GM18505 (cell line): ENCODE measurements at regions not wholly inside any gene's neighbourhood (a gene's known extent, or its start where the extent isn't known, plus 50 kb on each side); places are given as distances from the start of the nearest gene placed in this dataset.

ENCODE experiments used
- ATAC-seq: cut with Tn5 transposase; IDR thresholded peaks from one replicate; pipeline ENCODE4 v1.9.1; 2021; ENCODE audit not compliant: unreplicated experiment
- POLR2A ChIP-seq: IDR thresholded peaks from 4 replicates; pipeline ENCODE4 v1.6.1; 2011; ENCODE audit warnings: borderline replicate concordance; ENCODE audit not compliant: insufficient read depth, insufficient read length; ENCODE audit errors: extremely low read depth

DNA sequence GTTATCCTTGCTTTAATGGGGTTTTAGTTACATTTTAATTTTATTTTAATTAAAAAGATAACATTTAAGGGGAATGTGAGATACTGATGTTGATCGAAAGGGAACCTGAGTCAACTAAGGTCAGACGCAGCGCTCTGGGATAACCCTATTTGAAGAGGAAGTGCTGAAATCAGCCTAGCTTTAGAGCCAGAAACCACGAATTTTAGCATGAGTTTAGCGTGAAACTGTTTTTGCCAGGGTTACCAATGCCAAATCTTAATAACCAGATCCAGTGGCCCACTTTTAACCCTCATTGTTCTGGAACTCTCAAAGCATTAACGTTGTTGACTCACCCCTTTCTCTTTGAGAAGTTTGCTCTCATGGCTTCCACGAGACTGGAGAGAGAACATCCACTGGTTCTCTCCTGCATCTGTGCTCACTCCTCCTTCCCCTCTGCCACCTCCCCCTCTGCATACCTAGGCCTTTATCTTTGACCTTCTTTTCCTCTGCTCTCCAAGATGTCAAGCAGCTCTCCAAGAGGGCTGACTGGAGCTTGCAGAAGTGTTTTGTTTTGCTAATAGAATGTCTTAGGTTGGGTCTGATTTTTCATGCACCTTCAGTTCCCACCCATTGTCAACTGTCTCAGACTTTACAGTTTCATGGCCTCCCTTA lies 198.3 kb upstream of the CELF2 start:
- no peak for ATAC-seq
- TF ChIP-seq POLR2A, result no peak

DNA sequence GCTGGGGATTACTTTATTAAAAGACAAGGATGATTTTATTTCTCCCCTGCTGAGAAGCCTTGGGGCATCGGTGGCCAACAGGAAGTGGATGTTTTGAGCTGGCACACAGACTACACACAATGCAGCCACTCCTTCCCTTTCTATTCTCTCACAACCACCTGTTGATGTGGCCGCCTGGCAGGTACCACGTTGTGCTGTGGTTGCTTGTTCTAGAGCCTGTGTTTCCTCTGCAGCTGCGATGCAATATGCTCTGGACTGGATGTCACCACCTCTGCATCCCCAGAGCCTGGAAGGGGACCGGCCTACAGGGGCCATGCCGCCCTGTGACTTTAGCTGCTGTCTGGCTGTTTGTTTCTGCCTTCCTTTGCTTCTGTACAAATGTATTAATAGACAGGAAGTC lies 195.7 kb upstream of the CELF2 start:
- no peak for ATAC-seq
- TF ChIP-seq POLR2A, result no peak

DNA sequence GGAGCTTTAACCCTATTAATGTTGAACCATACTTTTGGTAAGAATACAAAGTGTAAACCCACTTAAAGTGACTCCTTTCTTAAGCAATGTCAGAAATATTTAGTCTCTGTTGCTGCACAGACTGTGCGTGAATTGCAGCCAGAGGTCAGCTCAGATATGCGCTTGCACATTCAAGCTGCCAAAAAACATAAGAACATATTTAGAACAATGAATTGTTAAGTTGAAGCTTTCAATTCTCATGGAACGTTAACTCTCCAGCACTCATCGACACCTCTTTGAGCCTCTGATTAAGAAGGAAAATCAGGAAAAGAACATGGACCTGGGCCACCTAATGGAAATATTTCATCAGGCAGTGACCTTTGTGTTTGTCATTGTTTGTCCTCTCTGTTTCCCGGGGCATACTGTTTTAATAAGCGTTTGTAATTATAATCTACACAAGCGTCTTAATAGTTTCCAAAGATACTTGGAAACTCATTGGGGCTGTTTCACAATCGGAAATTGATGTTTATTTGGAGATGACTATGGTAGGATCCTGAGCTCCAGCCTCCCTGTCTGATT lies 193.0 kb upstream of the CELF2 start:
- ATAC-seq, result no peak
- no peak for TF ChIP-seq POLR2A

DNA sequence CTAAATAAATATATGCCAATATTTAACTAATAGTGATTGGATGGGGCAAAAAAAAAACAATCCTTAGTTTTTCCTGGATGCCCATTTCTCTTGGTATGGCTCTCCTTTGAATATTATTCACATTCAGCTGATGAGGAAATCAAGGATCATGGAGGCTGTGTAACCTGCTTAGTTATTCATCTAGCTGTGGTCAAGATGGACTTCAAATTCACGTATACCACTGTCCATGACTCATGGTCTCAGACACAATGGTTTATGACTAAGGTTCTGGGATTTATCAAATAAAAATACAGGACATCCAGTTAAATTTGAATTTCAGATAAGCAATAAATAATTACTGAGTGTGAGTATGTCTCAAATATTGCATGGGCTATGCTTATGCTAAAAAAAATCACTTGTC lies 191.5 kb upstream of the CELF2 start:
- no peak for TF ChIP-seq POLR2A
- no peak for ATAC-seq

DNA sequence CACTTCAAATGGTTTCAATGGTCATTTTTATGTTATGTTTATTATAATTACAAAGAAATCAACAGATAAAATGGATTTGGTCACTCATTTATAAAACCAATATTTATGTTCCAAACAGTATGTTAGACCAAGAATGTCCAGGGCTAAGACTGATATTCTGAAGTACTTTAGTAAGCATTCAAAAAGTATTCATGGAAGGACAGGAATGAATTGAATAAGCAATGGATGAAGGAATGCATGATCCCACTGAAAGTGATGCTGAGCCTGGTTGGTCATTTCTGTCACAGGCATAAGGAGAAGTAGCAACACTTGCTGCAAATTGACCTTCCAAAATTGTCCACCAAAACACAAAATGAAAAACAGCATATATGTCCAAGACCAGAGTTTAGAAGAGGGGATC lies 189.0 kb upstream of the CELF2 start:
- no peak for ATAC-seq
- TF ChIP-seq POLR2A, result no peak

DNA sequence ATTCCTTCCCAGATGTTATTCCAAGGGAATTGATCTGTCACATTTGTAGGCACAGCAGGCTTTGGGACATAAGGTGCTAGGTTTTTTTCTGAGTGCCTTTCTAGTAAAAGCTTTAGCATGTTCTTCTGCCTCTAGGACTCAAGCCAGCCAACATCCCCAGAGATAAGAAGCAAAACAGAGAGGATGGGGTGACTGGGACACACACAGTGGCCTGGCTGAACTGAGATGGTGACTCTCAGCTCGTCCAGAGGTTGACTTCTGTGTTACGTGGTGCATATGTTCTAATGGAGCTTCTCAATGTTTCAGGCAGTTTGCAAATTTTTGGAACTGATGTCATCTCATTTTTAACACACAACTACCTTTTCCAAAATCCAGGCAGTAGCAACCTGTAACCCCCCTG lies 188.1 kb upstream of the CELF2 start:
- TF ChIP-seq POLR2A, result no peak
- no peak for ATAC-seq

DNA sequence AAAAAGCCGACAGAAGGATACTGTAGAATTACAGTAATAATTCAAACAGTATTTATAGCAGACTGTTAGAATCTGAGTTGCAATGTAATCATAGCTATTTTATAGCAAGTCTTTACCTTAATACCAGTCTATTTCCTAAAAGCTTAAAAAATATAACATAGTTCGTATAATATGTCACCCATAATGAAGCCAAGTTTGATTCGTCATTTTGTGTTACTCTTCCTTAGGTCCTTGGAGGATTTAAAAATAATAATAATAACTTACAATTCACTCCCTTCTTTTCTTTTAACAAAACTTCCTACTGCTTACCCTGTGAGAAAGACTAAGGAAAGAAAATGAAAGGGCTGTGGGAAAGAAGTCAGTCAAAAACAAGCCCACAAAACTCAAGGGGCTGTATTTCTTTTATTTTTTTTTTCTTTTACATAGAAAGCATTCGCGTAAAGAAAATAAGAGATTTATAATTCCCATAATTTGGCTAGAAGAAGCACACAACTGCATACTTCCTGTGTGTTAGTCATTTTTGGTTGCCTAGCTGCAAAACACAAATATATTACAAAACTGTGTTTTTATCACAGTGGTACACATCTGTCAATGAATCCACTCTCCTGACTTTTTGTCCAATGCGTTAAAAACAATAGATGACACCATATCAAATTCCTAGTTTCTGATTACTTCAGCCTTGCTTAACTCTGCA lies 187.2 kb upstream of the CELF2 start:
- TF ChIP-seq POLR2A, result no peak
- ATAC-seq, result no peak

DNA sequence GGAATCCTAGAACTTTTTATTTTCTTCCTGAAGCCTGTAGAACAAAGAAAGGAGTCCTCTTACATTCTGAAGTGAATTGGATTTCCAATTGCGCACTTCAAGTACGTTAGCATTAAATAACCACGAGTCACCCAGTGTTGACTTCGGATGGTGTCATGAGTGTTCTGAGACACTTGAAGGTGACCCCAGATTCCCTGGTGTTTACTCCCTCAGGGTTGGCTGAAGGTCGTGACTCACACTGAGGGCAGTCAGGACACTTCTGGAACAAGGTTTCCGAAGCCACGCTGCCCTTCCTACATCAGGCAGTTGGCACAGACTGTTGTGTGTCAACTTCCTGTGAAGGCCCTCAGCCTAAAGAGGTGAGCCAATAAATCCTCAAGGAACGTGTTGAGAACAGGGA lies 186.6 kb upstream of the CELF2 start:
- ATAC-seq, result no peak
- no peak for TF ChIP-seq POLR2A

DNA sequence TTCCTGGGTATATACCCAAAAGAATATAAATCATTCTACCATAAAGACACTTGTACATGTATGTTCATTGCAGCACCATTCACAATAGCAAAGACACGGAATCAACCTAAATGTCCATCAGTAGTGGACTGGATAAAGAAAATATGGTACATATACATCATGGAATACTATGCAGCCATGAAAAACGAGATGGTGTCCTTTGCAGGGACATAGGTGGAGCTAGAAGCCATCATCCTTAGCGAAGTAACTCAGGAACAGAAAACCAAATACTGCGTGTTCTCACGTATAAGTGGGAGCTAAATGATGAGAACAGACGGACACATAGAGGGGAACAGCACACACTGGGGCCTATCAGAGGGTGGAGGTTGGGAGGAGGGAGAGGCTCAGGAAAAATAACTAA lies 183.7 kb upstream of the CELF2 start:
- TF ChIP-seq POLR2A, result no peak
- no peak for ATAC-seq

DNA sequence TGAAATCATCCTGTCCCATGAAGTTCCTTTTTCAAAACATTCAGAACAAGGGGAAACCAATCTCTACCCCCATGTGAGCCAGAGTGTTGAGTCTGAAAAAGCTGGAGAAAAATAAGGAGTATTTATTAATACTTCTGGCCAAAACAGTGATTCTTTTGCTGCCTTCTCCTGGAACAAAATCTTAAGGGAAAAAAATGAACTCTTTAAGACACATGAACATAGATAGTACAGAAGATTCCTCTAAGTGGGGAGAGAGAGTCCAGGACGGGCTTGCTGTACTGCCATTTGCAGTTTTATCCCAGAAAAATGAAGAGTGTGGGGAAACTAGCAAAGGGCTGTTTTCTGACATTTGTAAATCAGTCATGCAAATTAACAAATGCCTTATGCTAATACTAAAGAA lies 173.4 kb upstream of the CELF2 start:
- no peak for TF ChIP-seq POLR2A
- no peak for ATAC-seq

DNA sequence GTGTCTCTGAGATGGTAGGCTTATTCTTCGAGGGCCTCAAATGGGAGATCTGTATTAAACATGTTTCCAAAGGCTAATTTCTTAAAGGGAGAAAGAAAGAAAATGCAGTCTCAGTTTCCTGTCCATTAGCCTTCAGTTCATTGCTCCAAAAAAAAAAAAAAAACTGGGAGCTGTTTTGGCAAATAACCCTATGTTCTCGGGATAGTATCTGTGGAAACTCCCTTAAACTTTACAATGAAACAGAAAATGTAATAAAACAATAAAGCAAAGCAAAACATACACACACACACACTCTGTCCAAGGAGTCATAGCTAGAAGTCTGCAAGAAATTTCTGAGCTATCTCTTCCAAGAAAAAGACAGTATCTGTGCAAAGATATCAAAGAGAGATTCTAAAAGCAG lies 172.5 kb upstream of the CELF2 start:
- no peak for ATAC-seq
- TF ChIP-seq POLR2A, result no peak

DNA sequence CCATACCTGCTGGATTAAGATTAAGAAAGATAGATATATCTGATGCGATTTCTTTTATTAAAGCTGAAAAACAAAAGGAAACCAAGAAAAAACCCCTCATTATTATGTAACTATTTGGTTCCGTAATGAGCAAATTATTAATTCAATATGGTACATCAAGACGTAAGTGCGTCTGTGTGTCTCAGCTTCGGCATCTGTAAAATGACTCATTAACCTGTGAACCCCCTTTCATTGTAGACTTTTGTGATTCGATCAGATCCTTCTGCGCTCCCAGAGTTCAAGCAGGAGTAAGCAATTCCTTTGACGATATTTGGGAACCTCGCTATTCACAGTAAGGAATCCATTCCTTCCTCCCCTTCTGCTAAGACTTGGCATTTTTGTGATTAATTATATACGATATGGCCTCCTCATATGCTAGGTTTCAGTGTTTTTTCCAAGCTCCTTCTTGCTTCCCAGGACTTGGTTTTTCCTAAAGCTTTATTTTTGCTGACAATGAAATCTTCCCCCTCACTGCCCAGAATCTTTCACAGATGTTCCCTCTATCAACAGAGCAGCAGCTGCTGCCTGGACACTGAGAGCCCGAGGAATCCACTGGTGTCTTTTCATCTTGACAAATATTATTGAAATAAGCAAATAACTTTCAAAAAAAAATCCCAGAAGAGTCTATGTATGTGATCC lies 171.7 kb upstream of the CELF2 start:
- TF ChIP-seq POLR2A, result no peak
- no peak for ATAC-seq

DNA sequence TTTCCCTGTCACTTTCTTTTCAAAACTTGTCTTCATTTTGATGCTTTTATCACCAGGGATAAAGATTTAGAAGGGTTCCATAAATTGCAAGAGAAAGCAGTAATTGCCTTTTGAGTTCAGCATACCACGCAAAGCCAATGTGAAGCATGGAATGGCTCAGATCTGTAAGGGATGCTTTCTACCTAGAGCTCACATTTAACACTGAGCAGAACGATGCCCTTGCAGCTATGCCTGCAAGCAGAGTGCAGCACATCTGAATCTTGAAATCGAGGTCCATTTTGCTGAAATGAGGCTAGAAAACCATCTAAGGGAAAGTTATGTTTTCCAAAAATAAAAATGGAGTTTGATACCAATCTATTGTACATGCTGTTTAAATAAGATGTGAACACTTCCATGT lies 171.2 kb upstream of the CELF2 start:
- no peak for ATAC-seq
- TF ChIP-seq POLR2A, result no peak

DNA sequence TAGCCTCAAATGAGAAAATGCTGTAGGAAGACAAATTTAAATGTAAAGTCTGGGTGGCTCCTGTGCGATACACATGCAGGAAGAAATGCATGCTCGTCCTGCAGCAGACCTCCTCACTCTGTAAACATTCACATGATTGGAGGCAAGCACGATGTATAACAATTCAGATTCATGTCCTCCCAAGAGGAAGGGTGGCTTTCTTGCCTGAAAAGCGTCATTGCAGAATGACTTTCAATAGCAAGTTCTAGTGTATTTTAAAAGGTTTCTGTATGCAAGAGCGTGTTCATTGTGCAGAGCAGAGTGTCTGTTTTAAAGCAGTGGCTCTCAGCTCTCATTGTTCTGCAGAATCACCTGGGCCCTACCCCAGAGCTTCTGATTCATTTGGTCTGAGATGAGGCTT lies 170.3 kb upstream of the CELF2 start:
- ATAC-seq, result no peak
- no peak for TF ChIP-seq POLR2A
